PC-3 (cell line): ENCODE measurements at regions not wholly inside any gene's neighbourhood (a gene's known extent, or its start where the extent isn't known, plus 50 kb on each side); places are given as distances from the start of the nearest gene placed in this dataset.

ENCODE experiments used
- ATAC-seq: fragments of 200-7000 bp; cut with Tn5 transposase; 2 replicates; pipeline ENCODE4 v1.9.1; 2020; ENCODE audit warnings: mild to moderate bottlenecking, moderate library complexity
- BruUV-seq: library from RNA; stranded (reverse); fragments of 400-500 nt; replicated peaks from 2 replicates; lab custom pipeline; 2021; lab: Mats Ljungman, UMichigan
- CTCF ChIA-PET: fragments of 300-600 bp; sonication (Branson Sonifier 250); formaldehyde crosslinking; loops from one replicate; lab custom pipeline; 2022; ENCODE audit warnings: antibody characterized with exemption; lab: Charles Lee
- POLR2A ChIA-PET: fragments of 300-600 bp; sonication (Branson Sonifier 250); formaldehyde crosslinking; loops from one replicate; lab custom pipeline; 2022; ENCODE audit warnings: antibody characterized with exemption; ENCODE audit not compliant: unreplicated experiment; lab: Charles Lee
- DNase-seq: peaks from one replicate; pipeline ENCODE4 v3.0.0-alpha.2; 2015
- H2AFZ ChIP-seq: fragments of 300-600 bp; sonication (generic); 2 replicates; pipeline ENCODE4 v1.6.0; 2016; ENCODE audit warnings: antibody characterized with exemption, low read length
- H3F3A ChIP-seq: fragments of 300-600 bp; sonication (generic); one replicate; pipeline ENCODE4 v1.6.0; 2017; ENCODE audit warnings: antibody characterized with exemption, low read length, control low read depth, mild to moderate bottlenecking; ENCODE audit not compliant: unreplicated experiment
- H3K27ac ChIP-seq: fragments of 300-600 bp; sonication (generic); 2 replicates; pipeline ENCODE4 v1.5.1; 2016; ENCODE audit warnings: mild to moderate bottlenecking, low read length
- H3K27me3 ChIP-seq: fragments of 300-600 bp; sonication (generic); 2 replicates; pipeline ENCODE4 v1.6.1; 2016; ENCODE audit warnings: low read length, mixed read lengths
- H3K36me3 ChIP-seq: fragments of 300-600 bp; sonication (generic); 2 replicates; pipeline ENCODE4 v1.6.1; 2016; ENCODE audit warnings: low read depth, mixed run types, low read length, mixed read lengths
- H3K4me1 ChIP-seq: fragments of 300-600 bp; sonication (generic); 2 replicates; pipeline ENCODE4 v1.5.1; 2016; ENCODE audit warnings: low read length; ENCODE audit not compliant: insufficient read depth
- H3K4me2 ChIP-seq: fragments of 300-600 bp; sonication (generic); 2 replicates; pipeline ENCODE4 v1.6.0; 2016; ENCODE audit warnings: low read length
- H3K4me3 ChIP-seq: fragments of 300-600 bp; sonication (generic); 2 replicates; pipeline ENCODE4 v1.5.1; 2016; ENCODE audit warnings: mild to moderate bottlenecking, low read length, mixed read lengths
- H3K79me2 ChIP-seq: fragments of 300-600 bp; sonication (generic); 2 replicates; pipeline ENCODE4 v1.6.1; 2017; ENCODE audit warnings: low read length, mixed read lengths
- H3K9ac ChIP-seq: fragments of 300-600 bp; sonication (generic); 2 replicates; pipeline ENCODE4 v1.6.0; 2016; ENCODE audit warnings: mild to moderate bottlenecking, low read length
- H3K9me2 ChIP-seq: fragments of 300-600 bp; sonication (generic); replicated peaks from 2 replicates; pipeline ENCODE4 v1.6.1; 2016; ENCODE audit warnings: mixed run types, low read length, mixed read lengths
- H3K9me3 ChIP-seq: fragments of 300-600 bp; sonication (generic); 2 replicates; pipeline ENCODE4 v1.6.1; 2016; ENCODE audit warnings: low read length, mixed read lengths
- H4K20me1 ChIP-seq: fragments of 300-600 bp; sonication (generic); 2 replicates; pipeline ENCODE4 v1.6.1; 2016; ENCODE audit warnings: low read length, mixed read lengths
- EZH2 ChIP-seq: fragments of 300-600 bp; sonication (generic); IDR thresholded peaks from one replicate; pipeline ENCODE4 v1.6.1; 2017; ENCODE audit warnings: antibody characterized with exemption, mild to moderate bottlenecking, low read length; ENCODE audit not compliant: unreplicated experiment
- EZH2phosphoT487 ChIP-seq: fragments of 300-600 bp; sonication (generic); IDR thresholded peaks from 2 replicates; pipeline ENCODE4 v1.6.1; 2018; ENCODE audit warnings: mild to moderate bottlenecking, antibody characterized with exemption, low read length, borderline replicate concordance
- intact Hi-C: fragments of 100-400 bp; cut with micrococcal nuclease; formaldehyde crosslinking; loops from 2 replicates; pipeline ENCODE4 v1.9.0; 2023
- TF ChIP-seq, protein P1 (sequence below): fragments of 300-600 bp; sonication (generic); conservative IDR thresholded peaks from 2 replicates; pipeline ENCODE4 v1.5.1; 2017; ENCODE audit warnings: antibody characterized with exemption, low read depth, mild to moderate bottlenecking, low read length

DNA sequence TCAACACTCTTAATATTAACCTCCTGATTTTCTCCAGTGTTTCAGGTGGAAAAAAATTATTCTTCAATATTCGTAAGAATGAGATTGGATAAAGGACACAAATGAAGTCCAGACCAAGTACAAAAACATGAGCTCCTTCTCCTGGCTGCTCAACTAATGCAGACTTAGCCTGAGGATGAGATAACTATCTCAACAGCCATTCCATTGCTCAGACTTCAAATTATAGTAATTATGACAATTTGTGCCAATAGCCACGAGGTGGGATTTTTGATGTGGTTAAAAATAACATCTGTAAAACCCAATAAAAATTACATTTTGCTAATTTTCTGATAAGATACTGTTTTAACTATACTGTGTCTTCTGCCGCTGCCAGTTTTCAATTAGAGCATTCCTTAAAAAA is 323.6 kb downstream of the SOX2 start:
- TF ChIP-seq EZH2 = no peak
- TF ChIP-seq, protein P1, sequence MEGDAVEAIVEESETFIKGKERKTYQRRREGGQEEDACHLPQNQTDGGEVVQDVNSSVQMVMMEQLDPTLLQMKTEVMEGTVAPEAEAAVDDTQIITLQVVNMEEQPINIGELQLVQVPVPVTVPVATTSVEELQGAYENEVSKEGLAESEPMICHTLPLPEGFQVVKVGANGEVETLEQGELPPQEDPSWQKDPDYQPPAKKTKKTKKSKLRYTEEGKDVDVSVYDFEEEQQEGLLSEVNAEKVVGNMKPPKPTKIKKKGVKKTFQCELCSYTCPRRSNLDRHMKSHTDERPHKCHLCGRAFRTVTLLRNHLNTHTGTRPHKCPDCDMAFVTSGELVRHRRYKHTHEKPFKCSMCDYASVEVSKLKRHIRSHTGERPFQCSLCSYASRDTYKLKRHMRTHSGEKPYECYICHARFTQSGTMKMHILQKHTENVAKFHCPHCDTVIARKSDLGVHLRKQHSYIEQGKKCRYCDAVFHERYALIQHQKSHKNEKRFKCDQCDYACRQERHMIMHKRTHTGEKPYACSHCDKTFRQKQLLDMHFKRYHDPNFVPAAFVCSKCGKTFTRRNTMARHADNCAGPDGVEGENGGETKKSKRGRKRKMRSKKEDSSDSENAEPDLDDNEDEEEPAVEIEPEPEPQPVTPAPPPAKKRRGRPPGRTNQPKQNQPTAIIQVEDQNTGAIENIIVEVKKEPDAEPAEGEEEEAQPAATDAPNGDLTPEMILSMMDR = no peak
- no peak for TF ChIP-seq EZH2phosphoT487
- Histone ChIP-seq H3K4me1 (no peaks in the 10 kb centered on the region), H3K27me3 (peaks cover 48% of the 10 kb centered on the region), H3K9me2 (no peaks in the 10 kb centered on the region), H3K4me3 (no peak overlapping the region), H3K36me3 (no peaks in the 10 kb centered on the region), H3K9me3 (no peaks in the 10 kb centered on the region), H3K4me2 (no peak overlapping the region), H3K79me2 (no peaks in the 10 kb centered on the region), H3K9ac (no peak overlapping the region), H3F3A (no peaks in the 10 kb centered on the region), H2AFZ (no peak overlapping the region), H4K20me1 (no peaks in the 10 kb centered on the region), H3K27ac (no peak overlapping the region)
- no peak for DNase-seq
- CTCF ChIA-PET = no interaction called here
- POLR2A ChIA-PET = no interaction called here
- BruUV-seq = no TSS peak
- ATAC-seq = no peak
- intact Hi-C loops = no loop called here

DNA sequence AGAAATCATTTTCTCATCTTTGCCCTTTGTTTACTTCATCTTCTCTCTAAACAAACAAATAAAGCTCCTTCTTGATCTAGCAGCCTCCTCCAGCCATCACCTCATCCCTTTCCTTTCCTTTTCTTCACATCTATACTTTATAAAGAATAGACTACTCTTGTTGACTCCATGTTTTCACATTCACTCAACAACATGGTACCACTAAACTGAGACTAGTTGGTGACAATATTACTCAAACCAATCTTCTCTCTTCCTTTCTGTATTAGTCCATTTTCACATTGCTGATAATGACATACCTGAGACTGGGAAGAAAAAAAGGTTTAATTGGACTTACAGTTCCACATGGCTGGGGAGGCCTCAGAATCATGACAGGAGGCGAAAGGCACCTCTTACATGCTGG is 324.7 kb downstream of the SOX2 start:
- DNase-seq (no peak), ATAC-seq (no peak)
- H3K4me3 ChIP-seq = no peak overlapping the region
- TF ChIP-seq EZH2 = no peak
- TF ChIP-seq, protein P1 = no peak
- TF ChIP-seq EZH2phosphoT487 = no peak
- H4K20me1 ChIP-seq = no peaks in the 10 kb centered on the region
- H3K9me2 ChIP-seq = no peaks in the 10 kb centered on the region
- intact Hi-C loops = no loop called here
- BruUV-seq = no TSS peak
- no peak overlapping the region for H3K27ac ChIP-seq
- no peak overlapping the region for H2AFZ ChIP-seq
- CTCF ChIA-PET = no interaction called here
- H3K9me3 ChIP-seq = no peaks in the 10 kb centered on the region
- H3K27me3 ChIP-seq = peaks cover 42% of the 10 kb centered on the region
- H3K9ac ChIP-seq = no peak overlapping the region
- H3K36me3 ChIP-seq = no peaks in the 10 kb centered on the region
- no peaks in the 10 kb centered on the region for H3K4me1 ChIP-seq
- no peaks in the 10 kb centered on the region for H3F3A ChIP-seq
- no peaks in the 10 kb centered on the region for H3K79me2 ChIP-seq
- H3K4me2 ChIP-seq = no peak overlapping the region
- POLR2A ChIA-PET = no interaction called here

DNA sequence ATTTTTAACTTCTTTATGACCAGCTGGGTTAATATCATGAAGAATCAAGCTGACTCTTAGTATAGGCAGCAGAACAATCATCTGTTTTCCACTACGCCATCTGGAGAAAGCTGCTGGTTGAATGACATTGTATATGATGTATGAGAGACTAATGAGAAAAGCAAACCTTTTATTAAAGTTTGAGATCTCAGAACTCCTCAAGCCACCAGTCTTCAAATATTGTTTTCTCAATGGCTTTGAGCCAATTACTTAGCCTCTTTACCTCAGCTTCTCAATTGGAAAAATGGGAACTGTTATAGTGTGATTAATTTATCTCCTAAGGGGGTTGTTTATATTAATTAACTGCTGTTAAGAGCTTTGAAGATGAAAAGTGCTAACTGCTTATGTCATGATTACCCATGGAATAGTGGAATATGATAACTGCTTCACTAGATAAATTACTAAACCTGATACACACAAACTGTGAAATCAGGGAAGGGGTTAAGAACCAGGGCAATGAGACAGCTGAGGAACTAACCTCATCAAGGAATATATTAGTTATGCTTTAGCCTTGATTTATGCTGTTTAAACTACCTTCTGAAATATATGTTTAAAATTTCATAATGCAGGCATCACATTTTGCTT is 330.1 kb downstream of the SOX2 start:
- no peaks in the 10 kb centered on the region for H3K36me3 ChIP-seq
- no peak overlapping the region for H2AFZ ChIP-seq
- no peaks in the 10 kb centered on the region for H3K4me1 ChIP-seq
- no peaks in the 10 kb centered on the region for H4K20me1 ChIP-seq
- H3K27ac ChIP-seq = no peak overlapping the region
- peaks cover 5% of the 10 kb centered on the region; the same call in 1 of the 2 replicates for H3K27me3 ChIP-seq
- ATAC-seq = no peak
- no peak for DNase-seq
- POLR2A ChIA-PET = no interaction called here
- no peak for TF ChIP-seq EZH2
- TF ChIP-seq, protein P1 = no peak
- TF ChIP-seq EZH2phosphoT487 = no peak
- no peaks in the 10 kb centered on the region for H3F3A ChIP-seq
- no peak overlapping the region for H3K9ac ChIP-seq
- no peak overlapping the region for H3K4me3 ChIP-seq
- no peaks in the 10 kb centered on the region for H3K9me2 ChIP-seq
- H3K79me2 ChIP-seq = no peaks in the 10 kb centered on the region
- no TSS peak for BruUV-seq
- CTCF ChIA-PET = no interaction called here
- H3K9me3 ChIP-seq = no peaks in the 10 kb centered on the region
- intact Hi-C loops = no loop called here
- H3K4me2 ChIP-seq = no peak overlapping the region
